ENCODE measurements at regions not wholly inside any gene's neighbourhood (a gene's known extent, or its start where the extent isn't known, plus 50 kb on each side); places are given as distances from the start of the nearest gene placed in this dataset.

DNA sequence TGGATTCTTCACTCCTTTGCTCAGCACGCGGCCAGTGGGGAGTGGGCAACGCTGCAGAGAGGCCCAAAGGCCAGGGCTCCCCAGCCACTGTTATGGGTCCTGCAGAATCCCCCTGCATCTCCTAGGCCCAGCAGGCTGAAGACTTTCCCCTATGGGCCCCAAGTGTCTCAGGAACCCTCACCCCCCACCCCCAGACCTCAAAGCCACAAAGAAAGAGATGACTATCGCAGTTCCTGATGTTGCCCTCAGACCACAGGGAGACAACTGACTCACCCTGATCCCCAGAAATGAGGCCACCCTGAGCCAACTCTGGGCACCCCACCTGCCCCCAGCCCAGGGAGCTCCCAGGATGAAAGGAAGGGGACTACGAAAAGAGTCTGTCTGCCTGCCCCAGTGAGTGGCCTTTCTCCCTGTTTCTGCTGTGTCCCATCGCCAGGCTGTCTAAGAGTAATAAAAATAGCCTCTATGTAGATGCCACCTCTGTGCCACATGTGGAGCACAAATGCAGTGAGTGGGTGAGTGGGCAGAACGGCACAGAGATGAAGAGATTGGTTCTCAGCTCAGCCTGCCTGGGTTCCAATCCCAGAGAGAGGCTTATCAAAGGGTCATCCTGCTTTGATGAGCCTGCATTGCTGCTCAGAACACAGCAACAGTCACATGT is 283.0 kb downstream of the UACA start:
- Mint-ChIP-seq H3K27ac (no peak overlapping the region), H3K9me3 (no peaks in the 10 kb centered on the region), H3K4me3 (no peak overlapping the region), H3K36me3 (no peaks in the 10 kb centered on the region), H3K27me3 (ENCODE audit: insufficient read depth, low read depth) (peaks cover 11% of the 10 kb centered on the region), H3K4me1 (peaks cover 14% of the 10 kb centered on the region)
- no peaks in the 10 kb centered on the region for H3K36me3 ChIP-seq
- no peak overlapping the region for H3K27ac ChIP-seq
- no peaks in the 10 kb centered on the region for H3K4me1 ChIP-seq
- no peak for DNase-seq (ENCODE audit: low spot score)
- no peaks in the 10 kb centered on the region for H3K79me2 ChIP-seq (ENCODE audit: low read depth)
- no peak overlapping the region for H2AFZ ChIP-seq (replicated peaks)
- H3K9me3 ChIP-seq (ENCODE audit: low read depth): no peaks in the 10 kb centered on the region
- no peaks in the 10 kb centered on the region for H3F3A ChIP-seq (ENCODE audit: low read depth)
- no peak overlapping the region for H3K4me2 ChIP-seq
- H4K20me1 ChIP-seq (ENCODE audit: low read depth): no peaks in the 10 kb centered on the region
- no peak overlapping the region for H3K9ac ChIP-seq
- TF ChIP-seq EZH2phosphoT487 (IDR thresholded peaks at IDR 0.05): no peak
- TF ChIP-seq CTCF (IDR thresholded peaks at IDR 0.05): no peak
- TF ChIP-seq EZH2 (IDR thresholded peaks at IDR 0.05): no peak
- H3K27me3 ChIP-seq: no peaks in the 10 kb centered on the region
- H3K4me3 ChIP-seq: no peak overlapping the region

- peaks cover 11% of the 10 kb centered on the region for H3K27me3 Mint-ChIP-seq (ENCODE audit: insufficient read depth, low read depth)
- no peaks in the 10 kb centered on the region for H3K4me1 ChIP-seq
- H3K4me3 Mint-ChIP-seq: no peak overlapping the region
- peaks cover 15% of the 10 kb centered on the region for H3K4me1 Mint-ChIP-seq
- no peak overlapping the region for H3K4me2 ChIP-seq
- no peak for DNase-seq (ENCODE audit: low spot score)
- H2AFZ ChIP-seq (replicated peaks): no peak overlapping the region
- no peaks in the 10 kb centered on the region for H3K36me3 Mint-ChIP-seq
- H3K27ac Mint-ChIP-seq: no peak overlapping the region
- no peaks in the 10 kb centered on the region for H3K27me3 ChIP-seq
- H3K4me3 ChIP-seq: no peak overlapping the region
- no peak overlapping the region for H3K27ac ChIP-seq
- no peaks in the 10 kb centered on the region for H3K79me2 ChIP-seq (ENCODE audit: low read depth)
- no peaks in the 10 kb centered on the region for H3K9me3 Mint-ChIP-seq
- H4K20me1 ChIP-seq (ENCODE audit: low read depth): no peaks in the 10 kb centered on the region
- H3K9me3 ChIP-seq (ENCODE audit: low read depth): no peaks in the 10 kb centered on the region
- TF ChIP-seq CTCF (IDR thresholded peaks at IDR 0.05) (no peak), EZH2phosphoT487 (IDR thresholded peaks at IDR 0.05) (no peak), EZH2 (IDR thresholded peaks at IDR 0.05) (no peak)
- H3K9ac ChIP-seq: no peak overlapping the region
- H3K36me3 ChIP-seq: no peaks in the 10 kb centered on the region
- H3F3A ChIP-seq (ENCODE audit: low read depth): no peaks in the 10 kb centered on the region
Observed at GRCh38 chr15:70479785-70480184, 283.6 kb downstream of the UACA start.

GRCh38 chr15:70479056-70479455 is 284.3 kb downstream of the UACA start:
- Mint-ChIP-seq H3K27me3 (ENCODE audit: insufficient read depth, low read depth) (peaks cover 9% of the 10 kb centered on the region), H3K27ac (peak overlapping the region; percentile 31), H3K36me3 (no peaks in the 10 kb centered on the region), H3K9me3 (no peaks in the 10 kb centered on the region), H3K4me3 (no peak overlapping the region), H3K4me1 (peaks cover 15% of the 10 kb centered on the region)
- H4K20me1 ChIP-seq (ENCODE audit: low read depth): no peaks in the 10 kb centered on the region
- H3K4me1 ChIP-seq: no peaks in the 10 kb centered on the region
- H3K4me3 ChIP-seq: no peak overlapping the region
- H2AFZ ChIP-seq (replicated peaks): no peak overlapping the region
- no peaks in the 10 kb centered on the region for H3K36me3 ChIP-seq
- DNase-seq (ENCODE audit: low spot score): no peak
- H3K4me2 ChIP-seq: no peak overlapping the region
- no peak overlapping the region for H3K27ac ChIP-seq
- no peaks in the 10 kb centered on the region for H3K79me2 ChIP-seq (ENCODE audit: low read depth)
- no peak overlapping the region for H3K9ac ChIP-seq
- no peaks in the 10 kb centered on the region for H3F3A ChIP-seq (ENCODE audit: low read depth)
- H3K27me3 ChIP-seq: no peaks in the 10 kb centered on the region
- H3K9me3 ChIP-seq (ENCODE audit: low read depth): no peaks in the 10 kb centered on the region
- no peak for TF ChIP-seq EZH2 (IDR thresholded peaks at IDR 0.05)

GRCh38 chr15:70478251-70478990 is 284.9 kb downstream of the UACA start:
- peaks cover 19% of the 10 kb centered on the region for H3K4me1 Mint-ChIP-seq
- Histone ChIP-seq H3K4me1 (no peaks in the 10 kb centered on the region), H3K9me3 (ENCODE audit: low read depth) (no peaks in the 10 kb centered on the region), H3K27me3 (no peaks in the 10 kb centered on the region), H4K20me1 (ENCODE audit: low read depth) (no peaks in the 10 kb centered on the region), H3K36me3 (no peaks in the 10 kb centered on the region), H3K27ac (no peak overlapping the region), H3K79me2 (ENCODE audit: low read depth) (no peaks in the 10 kb centered on the region), H3K4me3 (no peak overlapping the region), H3K4me2 (no peak overlapping the region), H2AFZ (replicated peaks) (no peak overlapping the region), H3K9ac (no peak overlapping the region), H3F3A (ENCODE audit: low read depth) (no peaks in the 10 kb centered on the region)
- H3K9me3 Mint-ChIP-seq: no peaks in the 10 kb centered on the region
- H3K4me3 Mint-ChIP-seq: no peak overlapping the region
- H3K36me3 Mint-ChIP-seq: no peaks in the 10 kb centered on the region
- peak overlapping the region; percentile 31 for H3K27ac Mint-ChIP-seq
- DNase-seq (ENCODE audit: low spot score): no peak
- TF ChIP-seq EZH2 (IDR thresholded peaks at IDR 0.05) (no peak), EZH2phosphoT487 (IDR thresholded peaks at IDR 0.05) (no peak), CTCF (IDR thresholded peaks at IDR 0.05) (no peak)
- peaks cover 9% of the 10 kb centered on the region for H3K27me3 Mint-ChIP-seq (ENCODE audit: insufficient read depth, low read depth)
